HG02943 (cell line): ENCODE measurements at regions not wholly inside any gene's neighbourhood (a gene's known extent, or its start where the extent isn't known, plus 50 kb on each side); places are given as distances from the start of the nearest gene placed in this dataset.

ENCODE experiments used
- ATAC-seq: cut with Tn5 transposase; IDR thresholded peaks from one replicate; pipeline ENCODE4 v1.9.1; 2021; ENCODE audit warnings: mild to moderate bottlenecking, low read depth, moderate library complexity; ENCODE audit not compliant: unreplicated experiment

- ATAC-seq: no peak
Observed at GRCh38 chr15:69573815-69574475, 121.3 kb downstream of the RPLP1 start.

GRCh38 chr15:69574506-69574905, 121.9 kb downstream of the RPLP1 start:
- no peak for ATAC-seq

- ATAC-seq: no peak
Observed at GRCh38 chr15:69575387-69575786, 122.8 kb downstream of the RPLP1 start.

- ATAC-seq: no peak
Observed at GRCh38 chr15:69576035-69576526, 123.5 kb downstream of the RPLP1 start.

GRCh38 chr15:69576948-69577351, 124.3 kb downstream of the RPLP1 start:
- no peak for ATAC-seq

GRCh38 chr15:69577397-69577796, 124.8 kb downstream of the RPLP1 start:
- no peak for ATAC-seq

- no peak for ATAC-seq
Observed at GRCh38 chr15:69578252-69578651, 125.6 kb downstream of the RPLP1 start.

GRCh38 chr15:69578787-69579583, 126.4 kb downstream of the RPLP1 start:
- no peak for ATAC-seq

GRCh38 chr15:69579950-69580618, 127.5 kb downstream of the RPLP1 start:
- no peak for ATAC-seq

GRCh38 chr15:69583626-69584025, 131.0 kb downstream of the RPLP1 start:
- ATAC-seq: no peak

GRCh38 chr15:69585937-69586336, 133.3 kb downstream of the RPLP1 start:
- no peak for ATAC-seq

GRCh38 chr15:69586721-69587120, 134.1 kb downstream of the RPLP1 start:
- no peak for ATAC-seq

- ATAC-seq: no peak
Observed at GRCh38 chr15:69587723-69588426, 135.3 kb downstream of the RPLP1 start.

GRCh38 chr15:69590201-69590710, 137.6 kb downstream of the RPLP1 start:
- ATAC-seq: no peak

GRCh38 chr15:69590932-69591524, 138.4 kb downstream of the RPLP1 start:
- no peak for ATAC-seq

GRCh38 chr15:69591905-69592508, 139.4 kb downstream of the RPLP1 start:
- no peak for ATAC-seq

- no peak for ATAC-seq
Observed at GRCh38 chr15:69592954-69593353, 140.3 kb downstream of the RPLP1 start.

- ATAC-seq: no peak
Observed at GRCh38 chr15:69593488-69593887, 140.9 kb downstream of the RPLP1 start.
